GM19238 (cell line): ENCODE measurements at regions not wholly inside any gene's neighbourhood (a gene's known extent, or its start where the extent isn't known, plus 50 kb on each side); places are given as distances from the start of the nearest gene placed in this dataset.
A peak's percentile ranks its signal among the peaks of the same experiment; 100 is the strongest.

Experiments used
- DNase-seq: peaks from one replicate; pipeline ENCODE4 v3.0.0; 2011; ENCODE audit warnings: low spot score; ENCODE audit not compliant: insufficient read length

DNA sequence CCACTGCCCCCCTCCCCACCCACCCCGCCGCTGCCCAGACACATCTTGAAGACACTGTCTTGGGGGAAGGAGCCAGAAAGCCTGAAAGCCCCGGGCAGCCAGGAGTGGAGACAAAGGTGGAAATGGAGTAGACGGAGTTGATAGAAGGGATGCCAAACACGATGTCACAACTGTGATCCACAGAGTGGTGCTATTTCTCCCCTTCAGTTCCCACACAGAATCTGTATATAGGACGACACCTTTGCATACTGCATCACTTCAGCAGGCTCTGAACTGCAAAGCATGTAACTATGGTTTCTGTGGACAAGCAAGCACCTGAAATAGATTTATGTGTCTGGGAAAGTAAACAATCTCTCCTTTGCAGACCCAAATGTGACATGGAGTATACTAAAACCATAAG is 56.4 kb upstream of the F13A1 start:
- no peak for DNase-seq

DNA sequence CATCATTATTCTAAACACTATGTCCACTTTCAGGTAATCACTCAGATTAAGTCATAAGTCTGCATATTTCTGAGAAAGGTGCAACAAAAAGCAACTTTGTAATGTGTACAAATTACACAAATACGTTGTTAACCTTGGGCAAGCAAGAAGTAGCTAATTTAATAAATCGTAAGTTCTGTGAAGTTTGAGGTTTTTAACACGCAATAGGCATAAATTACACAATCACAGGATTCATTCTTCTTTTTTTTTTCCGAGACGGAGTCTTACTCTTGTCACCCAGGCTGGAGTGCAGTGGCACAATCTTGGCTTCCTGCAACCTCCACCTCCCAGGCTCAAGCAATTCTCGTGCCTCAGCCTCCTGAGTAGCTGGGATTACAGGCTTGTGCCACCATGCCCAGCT is 57.2 kb upstream of the F13A1 start:
- no peak for DNase-seq

DNA sequence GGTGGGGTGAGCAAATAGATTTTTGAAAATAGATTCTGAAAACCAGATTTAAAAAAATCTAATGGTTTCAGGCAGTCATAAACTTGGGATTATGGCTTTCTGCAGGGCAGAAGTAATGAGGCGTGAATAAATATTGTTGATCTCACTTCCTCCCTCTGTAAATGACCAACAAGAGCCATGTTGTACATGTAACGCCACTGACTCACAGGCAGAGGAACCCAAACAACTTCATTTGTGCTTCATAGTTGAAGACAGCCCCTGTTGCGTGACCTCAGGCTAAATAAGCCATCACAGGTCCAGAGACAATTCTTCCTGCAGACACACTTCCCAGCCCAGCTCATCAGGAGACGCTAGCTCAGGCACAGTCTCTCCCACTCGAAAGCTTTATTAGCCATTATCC is 59.1 kb upstream of the F13A1 start:
- DNase-seq, result no peak

DNA sequence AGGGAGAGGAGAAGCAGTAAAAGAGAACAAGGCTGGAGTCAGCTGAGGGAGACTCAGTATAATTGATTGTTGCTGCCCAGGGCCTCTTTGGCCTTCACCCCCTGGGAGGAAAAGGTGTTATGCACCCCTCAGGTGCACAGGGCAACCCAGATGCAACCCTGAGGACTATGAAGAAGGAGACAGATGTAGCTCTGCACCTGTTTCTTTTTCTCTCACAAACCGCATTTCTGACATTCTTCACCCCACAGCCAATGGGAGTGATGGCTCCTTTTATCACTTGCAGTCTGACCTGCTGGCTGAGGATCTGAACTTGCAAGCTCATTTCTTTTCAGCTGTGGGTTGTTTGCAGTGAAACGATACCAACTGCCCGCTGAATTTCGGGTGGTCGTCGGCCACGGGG is 64.1 kb upstream of the F13A1 start:
- DNase-seq, result no peak

DNA sequence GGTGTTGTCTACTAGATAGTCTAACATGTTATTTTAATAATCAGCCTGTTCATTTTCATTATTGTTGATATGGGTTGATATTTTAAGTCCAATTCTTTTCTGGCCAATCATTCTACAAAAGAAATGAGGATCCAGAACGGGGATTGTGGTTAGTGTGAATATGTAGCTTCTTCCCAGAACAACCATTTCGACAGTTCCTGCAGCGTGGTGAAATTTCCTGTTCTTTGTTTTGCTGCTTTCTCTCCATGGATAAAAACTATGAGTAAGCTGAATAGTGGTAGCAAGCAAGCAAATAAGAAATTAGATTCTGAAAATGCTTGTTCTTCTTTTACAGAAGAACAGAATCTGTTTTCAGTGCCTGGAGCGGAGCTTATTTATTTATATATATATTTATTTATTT is 65.5 kb upstream of the F13A1 start:
- no peak for DNase-seq

DNA sequence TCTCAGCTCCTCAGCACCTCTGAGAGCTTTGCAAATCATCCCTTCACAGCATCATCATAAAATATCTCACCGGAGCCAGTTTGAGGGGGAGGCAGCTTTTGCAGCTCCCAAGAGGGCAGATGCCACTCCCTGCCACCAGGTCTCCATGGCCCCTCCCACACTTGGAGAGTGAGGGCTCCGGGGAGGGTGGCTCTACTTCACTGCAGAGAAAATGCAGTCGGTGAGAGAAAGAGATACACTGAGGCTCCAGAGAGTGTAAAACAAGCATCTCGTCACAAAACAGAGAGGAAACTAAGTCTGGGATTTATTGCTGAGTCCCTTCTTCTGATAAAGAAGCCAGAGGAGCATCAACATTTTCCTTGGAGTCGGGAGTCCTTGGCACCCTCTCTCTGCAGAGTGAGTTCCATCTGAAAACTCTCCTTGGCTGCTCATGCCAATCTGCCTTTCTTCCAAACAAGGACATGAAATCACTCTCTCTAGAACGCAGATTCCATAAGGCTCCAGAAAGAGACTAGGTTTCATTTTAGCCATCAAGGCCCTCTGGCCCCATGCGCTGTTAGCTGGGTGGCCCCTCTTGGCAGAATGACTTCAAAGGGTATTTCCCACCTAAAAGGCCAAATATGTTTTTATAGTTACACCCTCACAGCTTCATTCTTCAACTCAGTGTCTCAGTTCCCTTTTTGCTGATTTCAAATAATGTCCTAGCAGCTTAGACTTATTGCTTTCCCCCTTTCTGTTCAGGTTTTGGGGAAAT is 70.6 kb upstream of the F13A1 start:
- no peak for DNase-seq

DNA sequence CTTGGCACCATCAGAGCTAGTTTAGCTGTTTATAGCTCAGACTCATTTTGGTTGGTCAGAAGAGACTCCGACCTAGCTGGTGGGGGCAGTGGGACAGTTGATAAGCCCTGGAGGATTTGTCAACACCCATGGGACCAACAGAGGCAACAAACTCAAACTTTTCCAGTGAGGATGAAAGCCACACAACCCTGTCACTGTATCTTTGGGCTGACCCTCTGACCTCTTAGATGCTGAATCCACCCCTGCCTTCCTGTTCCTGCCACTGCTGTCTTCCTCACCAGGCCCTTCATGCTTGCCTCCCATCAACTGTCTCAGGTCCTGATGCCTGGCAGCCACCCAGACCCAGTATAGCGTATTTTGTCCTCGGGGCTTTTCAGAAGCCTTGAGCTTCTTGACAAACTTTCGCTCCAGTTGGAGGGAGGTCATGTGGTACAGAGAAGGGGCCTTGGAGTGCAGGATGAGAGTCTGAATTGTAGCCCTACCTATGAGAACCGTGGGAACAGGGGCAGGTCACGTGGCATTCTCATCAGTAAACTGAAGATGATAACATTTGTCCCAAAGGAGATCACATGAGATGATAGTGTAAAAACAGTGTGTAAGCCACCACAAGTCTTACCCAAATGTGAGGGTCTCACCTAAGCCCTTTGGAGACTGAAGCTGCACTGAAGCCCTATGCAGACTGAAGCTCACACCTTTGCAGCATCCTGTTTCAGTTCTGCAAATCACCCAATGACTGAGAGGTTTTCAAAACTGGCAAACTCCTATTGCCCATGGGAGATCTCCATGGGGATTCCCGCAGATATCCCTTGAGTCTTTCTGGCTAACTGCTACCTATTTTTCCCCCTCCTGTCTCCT is 72.0 kb upstream of the F13A1 start:
- peak; percentile 33 for DNase-seq

DNA sequence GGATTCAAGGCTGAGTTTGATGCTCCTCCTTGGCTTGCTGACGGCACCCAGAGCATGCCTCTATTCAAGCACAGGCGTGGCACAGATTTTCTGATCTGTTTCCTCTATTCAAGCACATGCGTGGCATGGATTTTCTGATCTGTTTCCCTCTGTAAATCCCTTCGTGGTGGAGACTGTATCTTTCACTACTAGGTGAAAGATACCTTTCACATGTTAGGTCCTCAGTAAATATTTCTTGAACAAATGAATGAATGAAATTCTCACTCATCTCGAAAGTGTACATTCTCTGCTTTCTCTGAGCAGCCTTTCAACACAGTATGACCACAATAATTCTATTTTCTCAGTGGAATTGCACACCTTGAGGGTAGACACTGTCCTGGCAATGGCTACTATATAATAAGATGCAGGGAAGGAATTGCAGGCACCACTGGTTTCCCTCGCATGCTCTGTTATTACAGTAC is 72.6 kb upstream of the F13A1 start:
- no peak for DNase-seq

DNA sequence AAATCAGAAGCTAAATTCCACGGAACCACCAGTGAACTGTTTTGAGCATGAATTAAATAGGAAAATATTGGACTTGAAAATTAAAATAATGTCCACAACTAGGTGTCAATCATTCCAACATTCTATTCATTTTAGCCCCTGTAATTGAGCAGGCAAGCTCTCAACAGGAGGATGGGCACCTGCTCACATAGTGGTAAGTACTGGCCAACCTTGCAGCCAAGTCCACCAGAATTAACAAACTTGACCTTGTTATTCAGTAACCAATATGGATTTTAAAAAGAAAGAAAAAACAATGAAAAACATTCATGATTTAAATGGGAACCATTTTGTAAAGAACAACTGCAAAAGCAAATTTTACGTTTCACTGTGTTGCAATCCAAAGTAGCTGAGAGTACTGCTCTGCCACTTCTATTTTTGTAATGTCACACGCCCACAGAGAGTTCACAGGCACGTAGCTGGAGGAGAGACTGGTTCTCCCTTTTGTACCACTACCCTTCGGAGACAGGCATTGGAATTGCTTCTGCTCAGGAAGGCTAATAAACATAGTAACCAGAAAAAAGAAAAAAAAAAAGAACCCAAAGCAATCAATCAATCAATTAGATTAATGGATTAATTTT is 75.2 kb upstream of the F13A1 start:
- no peak for DNase-seq

DNA sequence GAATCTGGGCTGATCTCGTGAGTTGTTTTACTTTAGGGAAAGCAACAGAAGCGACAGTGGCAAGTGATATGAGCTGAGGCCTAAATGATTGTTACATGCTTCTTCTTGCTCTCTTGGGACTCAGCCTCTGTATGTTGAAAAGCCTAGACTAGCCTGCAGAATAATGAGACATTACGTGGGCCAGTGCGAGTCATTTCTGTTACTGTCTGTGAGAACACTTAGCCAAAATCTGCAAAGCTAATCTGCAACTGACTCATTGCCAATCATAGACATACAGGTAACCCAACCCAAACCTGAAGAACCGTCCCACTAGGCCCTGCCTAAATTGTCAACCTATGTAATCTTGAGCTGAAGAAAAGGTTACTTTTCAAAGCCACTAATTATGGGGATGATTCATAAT is 77.4 kb upstream of the F13A1 start:
- DNase-seq, result no peak

DNA sequence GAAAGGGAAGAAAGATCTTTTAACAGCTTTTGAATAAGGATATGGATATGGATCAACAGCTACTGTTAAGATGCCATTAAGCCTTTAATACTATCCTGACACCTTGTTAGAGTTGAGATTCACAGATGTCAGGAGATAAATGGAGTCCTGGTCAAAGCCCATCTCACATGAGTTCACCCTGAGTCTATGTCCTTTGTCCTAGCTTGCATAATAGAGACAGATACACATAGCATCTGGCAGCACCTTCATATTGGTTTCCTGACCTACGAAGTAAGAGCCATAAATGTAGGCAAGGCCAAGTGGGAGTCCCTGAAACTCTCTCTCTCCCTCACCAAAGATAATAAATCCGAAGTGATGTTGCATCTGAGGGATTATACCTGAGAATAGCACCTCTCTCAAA is 79.1 kb upstream of the F13A1 start:
- no peak for DNase-seq

DNA sequence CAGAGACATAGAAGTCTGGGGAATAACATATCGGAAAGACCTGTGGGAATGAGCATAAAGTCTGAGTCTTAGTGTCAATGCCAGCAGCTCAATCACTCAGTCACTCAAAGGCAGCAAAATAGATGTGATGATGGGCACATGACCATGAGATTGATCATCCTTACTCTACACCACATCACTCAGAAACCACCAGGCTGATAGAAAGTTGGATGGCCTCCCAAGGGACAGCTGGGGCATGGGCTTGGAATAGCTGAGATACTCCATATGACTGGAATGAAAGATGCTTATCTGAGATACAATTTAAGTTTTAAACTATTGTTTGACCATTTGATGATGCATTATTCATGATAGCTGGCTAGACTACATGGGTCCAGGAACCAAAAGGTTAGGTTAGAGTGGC is 80.9 kb upstream of the F13A1 start:
- DNase-seq, result no peak

DNA sequence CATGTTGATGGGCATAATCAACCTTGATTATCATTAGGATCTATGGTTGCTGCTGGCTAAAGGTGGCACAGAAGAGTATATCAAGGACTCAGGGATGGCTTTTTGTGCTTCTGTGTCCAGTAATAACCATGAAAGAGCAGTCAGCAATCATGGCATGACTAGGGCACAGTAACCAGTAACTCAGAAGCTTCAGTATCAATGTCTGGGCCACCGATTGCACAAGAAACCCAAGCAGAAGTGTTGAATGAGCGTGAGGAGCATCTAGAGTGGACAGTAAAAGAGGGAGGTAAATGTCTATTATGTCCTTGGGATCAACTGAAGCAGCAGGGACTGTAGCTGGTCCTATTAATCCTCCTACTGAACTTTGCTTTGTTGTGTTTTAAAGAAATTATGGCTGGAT is 81.5 kb upstream of the F13A1 start:
- no peak for DNase-seq

DNA sequence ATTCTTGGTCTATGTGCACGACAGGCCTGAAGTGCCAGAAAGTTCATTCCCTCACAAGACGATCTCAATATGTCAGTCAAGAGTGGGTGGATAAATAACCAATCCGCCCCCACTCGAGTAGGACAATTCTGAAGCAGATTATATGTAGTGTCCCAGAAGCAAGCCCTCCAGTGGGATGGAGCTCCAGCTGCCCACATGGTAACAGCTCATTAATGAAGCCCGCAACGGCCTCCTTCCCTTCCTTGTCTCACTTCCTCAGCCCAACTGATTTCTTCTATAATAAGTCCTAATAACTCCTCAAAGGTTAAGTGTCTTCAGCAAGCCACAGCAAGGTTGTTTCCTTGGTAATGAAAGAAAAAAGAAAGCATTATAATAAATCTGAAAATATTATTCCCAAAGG is 82.1 kb upstream of the F13A1 start:
- no peak for DNase-seq

DNA sequence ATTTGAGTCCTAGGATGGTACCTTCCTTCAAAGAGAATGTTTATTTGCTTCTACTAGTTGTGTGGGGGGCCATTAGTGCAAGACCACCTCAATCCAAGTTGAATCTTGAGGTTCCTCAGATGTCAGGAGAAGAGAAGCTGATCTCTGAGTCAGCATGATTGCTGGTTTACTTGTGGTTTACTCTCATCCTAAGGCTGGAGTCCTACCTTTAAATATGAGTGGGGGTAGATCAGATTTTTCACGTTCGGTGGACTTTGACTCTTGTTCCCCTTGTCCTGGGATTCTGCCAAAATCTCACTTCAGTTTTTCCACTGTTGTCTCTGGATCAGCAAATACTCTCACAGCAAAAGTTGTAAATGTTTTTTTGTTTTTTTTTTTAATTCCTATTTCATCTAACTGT is 84.6 kb upstream of the F13A1 start:
- no peak for DNase-seq

DNA sequence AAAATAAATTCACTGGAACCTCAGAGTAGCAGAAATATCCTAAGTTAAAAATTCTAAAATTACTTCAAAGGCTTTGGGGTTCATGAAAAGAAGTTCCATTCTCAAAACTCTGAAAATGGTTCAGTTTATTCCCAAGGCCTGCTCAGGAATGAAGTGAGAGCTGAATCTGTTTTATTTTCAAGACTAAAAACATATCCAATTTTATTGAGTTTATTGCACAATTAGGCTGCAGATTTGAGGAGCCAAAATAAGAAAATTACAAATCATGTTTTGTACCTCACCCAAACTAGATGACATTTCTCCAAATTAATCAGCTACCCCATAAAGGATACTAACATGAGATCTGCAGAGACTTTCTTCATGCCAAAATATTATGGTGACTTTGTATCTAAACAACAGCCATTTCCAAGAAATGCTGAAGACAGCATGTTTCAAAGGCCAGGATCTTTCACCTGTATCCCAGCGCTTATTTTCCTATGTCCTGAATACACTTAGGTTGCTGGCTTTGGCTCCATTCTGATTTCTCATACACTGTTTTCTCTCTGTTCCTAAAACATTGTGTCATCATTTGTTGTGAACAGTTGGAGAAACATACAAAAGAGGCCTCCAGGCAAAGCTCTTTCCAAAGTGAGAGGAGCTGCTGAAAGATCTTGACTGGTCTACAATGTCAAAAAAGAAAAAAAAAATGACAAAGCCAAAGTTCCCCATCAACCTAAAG is 85.7 kb upstream of the F13A1 start:
- DNase-seq, result no peak

DNA sequence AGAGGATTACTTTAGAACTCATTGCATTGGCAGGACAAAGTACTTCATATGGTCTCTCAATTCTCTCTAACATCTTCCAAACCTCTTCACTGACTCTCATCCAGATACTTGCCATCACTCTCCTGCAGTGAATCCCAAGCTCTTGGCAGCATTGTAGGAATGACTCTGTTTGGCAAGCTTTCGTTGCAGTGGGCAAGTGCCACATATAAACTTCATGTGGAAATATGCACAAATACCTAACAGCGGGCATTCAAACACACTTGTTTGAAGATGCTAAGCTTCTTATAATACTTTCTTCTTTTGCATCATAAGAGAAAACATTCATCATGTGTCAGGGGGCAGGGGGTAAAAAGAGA is 86.2 kb upstream of the F13A1 start:
- no peak for DNase-seq

DNA sequence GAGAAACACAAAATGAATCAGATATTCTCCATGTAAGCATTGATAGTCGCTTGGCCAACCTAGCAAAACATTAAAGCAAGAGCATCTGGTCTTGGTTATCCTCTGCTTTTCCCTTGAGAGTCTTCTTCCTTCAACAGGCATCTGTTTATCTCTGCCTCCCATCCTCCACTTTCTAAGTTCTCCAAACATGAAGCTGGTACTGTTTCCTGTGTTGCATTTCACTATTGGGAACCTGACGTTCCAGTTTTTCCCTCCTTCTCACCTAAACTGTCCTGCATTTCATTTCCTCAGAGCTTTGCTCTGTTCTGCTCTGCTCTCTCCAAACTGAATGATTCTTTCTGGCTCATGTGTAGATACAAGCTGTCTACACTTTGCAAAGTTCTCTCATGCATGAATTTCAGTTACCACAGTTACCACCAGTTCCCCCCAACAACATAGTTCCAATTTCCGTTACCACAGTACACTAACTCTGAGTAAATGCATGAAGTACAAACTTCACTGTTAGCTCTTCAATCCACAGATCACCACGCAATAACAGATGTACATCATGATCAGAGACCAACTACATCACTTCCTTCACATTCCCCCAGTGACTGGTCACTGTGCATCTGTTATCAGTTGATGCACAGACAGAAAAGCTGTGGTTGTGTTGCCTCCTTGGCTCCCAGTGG is 86.7 kb upstream of the F13A1 start:
- peak; percentile 37 for DNase-seq

DNA sequence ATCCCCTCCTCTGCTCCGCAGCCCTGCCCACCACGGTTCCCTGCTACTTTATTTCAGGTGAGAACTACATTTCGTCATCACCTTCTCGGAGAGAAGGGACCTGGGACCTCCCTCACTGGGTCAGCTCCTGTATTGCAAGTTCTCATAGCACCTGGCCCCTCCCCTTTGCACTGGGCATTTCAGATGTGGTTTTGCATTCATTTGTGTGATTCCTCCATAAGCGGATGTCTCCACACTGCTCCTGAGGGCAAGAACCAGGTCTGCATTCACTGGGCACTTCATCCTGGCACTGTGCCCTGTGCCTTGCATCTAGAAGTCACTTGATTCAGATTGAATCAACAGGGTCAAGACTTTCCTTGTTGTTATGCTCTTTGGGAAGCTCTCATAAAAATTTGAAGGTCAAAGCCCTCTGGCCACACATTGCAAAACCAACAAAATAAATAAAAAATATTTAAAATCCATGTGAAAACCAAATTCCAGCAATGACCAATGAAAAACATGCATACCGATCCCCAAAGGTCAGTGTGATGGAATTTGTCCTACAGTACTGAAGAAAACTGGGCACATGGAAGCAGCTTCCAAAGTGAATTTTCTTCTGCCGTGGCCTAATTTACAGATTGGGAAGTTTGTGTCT is 89.1 kb upstream of the F13A1 start:
- DNase-seq, result no peak

DNA sequence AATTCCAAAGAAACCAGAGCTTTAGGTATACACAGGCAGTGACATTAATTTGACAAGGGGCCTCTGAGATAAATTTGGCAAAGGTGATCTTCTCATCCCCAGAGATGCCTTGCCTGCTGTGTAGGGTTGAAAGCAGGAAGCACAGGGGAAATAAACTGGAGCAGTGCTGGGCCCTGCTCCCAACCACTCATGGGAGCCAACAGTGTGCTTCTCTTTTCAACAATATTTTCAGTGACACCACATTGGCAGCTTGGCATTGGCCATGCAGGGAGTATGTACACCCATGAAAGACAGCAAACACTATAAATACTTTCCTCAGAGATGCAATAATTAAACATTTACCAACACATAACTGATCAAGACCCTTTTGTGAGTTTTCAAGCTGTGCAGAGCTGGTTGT is 90.7 kb upstream of the F13A1 start:
- no peak for DNase-seq

DNA sequence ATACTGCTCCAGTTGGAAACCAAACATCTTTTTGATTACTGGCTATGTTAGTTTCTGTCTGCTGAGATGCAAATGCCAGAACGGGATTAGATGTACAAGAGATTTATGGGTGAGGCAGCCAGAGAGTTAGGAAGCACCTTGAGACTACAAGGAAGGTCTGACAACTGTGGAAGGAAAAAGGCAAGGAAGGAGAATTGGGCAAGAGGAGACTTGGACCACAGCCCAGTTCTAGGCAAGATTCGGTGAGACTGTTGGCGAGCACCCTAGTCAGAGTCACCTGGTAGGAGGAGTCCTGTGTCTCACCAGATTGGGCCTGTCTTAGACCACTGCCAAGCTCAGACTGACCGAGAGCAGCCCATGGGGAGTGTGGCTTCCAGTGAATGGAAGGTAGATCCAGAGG is 91.8 kb upstream of the F13A1 start:
- no peak for DNase-seq
